ENCODE measurements at regions not wholly inside any gene's neighbourhood (a gene's known extent, or its start where the extent isn't known, plus 50 kb on each side); places are given as distances from the start of the nearest gene placed in this dataset.

- TF ChIP-seq EZH2 (IDR thresholded peaks at IDR 0.05; ENCODE audit: low read length, unreplicated experiment) (no peak), CTCF (conservative IDR thresholded peaks at IDR 0.05; ENCODE audit: low read depth, low read length) (no peak), EZH2phosphoT487 (IDR thresholded peaks at IDR 0.05; ENCODE audit: borderline replicate concordance, low read length) (no peak)
These were observed 64.5 kb downstream of the CHST2 start for GRCh38 chr3:143184099-143184498.

Data from PC-3 (cell line).